Breast epithelium (tissue), 3 donors: ENCODE measurements at regions not wholly inside any gene's neighbourhood (a gene's known extent, or its start where the extent isn't known, plus 50 kb on each side); places are given as distances from the start of the nearest gene placed in this dataset.

Source experiments
- POLR2A ChIP-seq: fragments of 450-650 bp; IDR thresholded peaks from one replicate; pipeline ENCODE4 v1.6.1; 2016; ENCODE audit warnings: antibody characterized with exemption, mild to moderate bottlenecking, moderate library complexity
- POLR2AphosphoS5 ChIP-seq, 3 donors: sonication (generic); formaldehyde crosslinking; IDR thresholded peaks; one replicate each; pipeline ENCODE4 v1.6.1; 2017; ENCODE audit warnings: antibody characterized with exemption in 3 of 3
- TF ChIP-seq, protein P1 (sequence below), 3 donors: fragments of 450-650 bp; IDR thresholded peaks; one replicate each; pipeline ENCODE4 v1.5.1; 2016 to 2017; ENCODE audit warnings: antibody characterized with exemption in 3 of 3, mild to moderate bottlenecking in 3 of 3, moderate library complexity in 3 of 3

DNA sequence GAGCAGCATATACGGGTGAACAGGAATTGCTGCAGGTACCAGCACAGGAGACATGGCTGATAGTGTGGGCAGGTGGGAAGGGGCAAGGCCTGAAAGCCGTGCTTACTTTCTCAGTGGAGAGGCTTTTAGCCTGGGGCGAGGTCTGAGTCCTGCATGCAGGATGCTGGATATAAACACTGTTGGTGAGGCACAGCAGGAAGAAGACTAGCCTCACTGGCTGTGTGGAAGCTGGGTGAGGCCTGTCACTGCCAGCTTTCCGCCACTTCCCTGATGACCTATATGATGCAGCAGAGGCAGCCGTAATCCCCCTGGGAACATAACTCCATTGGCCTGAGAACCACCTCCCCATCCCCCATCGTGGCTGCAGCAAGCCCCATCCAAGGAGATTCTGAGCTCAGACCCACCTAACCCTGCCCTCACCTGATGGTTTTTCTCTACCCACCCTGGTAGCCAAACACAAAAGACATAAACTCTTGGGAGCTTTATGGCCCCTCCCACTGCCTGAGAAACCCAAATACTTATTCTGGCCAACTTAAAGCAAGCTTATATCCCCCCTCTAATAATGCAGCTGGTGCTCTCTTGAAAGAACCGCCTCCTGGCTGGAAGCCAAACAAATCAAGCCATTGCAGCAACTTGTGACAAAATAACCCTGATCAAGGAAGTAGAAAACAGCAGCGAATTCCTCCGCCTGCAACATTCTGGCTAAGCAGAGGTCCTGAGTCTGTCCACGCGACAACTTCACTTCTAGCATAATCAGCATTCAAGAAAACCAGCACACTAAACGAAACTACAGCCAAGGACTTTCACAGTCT is 54.6 kb upstream of the DSC1 start:
- TF ChIP-seq POLR2A (no peak), POLR2AphosphoS5 (IDR thresholded peaks at IDR 0.05) (no peak)
- TF ChIP-seq, protein P1, sequence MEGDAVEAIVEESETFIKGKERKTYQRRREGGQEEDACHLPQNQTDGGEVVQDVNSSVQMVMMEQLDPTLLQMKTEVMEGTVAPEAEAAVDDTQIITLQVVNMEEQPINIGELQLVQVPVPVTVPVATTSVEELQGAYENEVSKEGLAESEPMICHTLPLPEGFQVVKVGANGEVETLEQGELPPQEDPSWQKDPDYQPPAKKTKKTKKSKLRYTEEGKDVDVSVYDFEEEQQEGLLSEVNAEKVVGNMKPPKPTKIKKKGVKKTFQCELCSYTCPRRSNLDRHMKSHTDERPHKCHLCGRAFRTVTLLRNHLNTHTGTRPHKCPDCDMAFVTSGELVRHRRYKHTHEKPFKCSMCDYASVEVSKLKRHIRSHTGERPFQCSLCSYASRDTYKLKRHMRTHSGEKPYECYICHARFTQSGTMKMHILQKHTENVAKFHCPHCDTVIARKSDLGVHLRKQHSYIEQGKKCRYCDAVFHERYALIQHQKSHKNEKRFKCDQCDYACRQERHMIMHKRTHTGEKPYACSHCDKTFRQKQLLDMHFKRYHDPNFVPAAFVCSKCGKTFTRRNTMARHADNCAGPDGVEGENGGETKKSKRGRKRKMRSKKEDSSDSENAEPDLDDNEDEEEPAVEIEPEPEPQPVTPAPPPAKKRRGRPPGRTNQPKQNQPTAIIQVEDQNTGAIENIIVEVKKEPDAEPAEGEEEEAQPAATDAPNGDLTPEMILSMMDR (IDR thresholded peaks at IDR 0.05) = no peak
